ENCODE measurements at regions not wholly inside any gene's neighbourhood (a gene's known extent, or its start where the extent isn't known, plus 50 kb on each side); places are given as distances from the start of the nearest gene placed in this dataset.
A peak's percentile ranks its signal among the peaks of the same experiment; 100 is the strongest.

DNA sequence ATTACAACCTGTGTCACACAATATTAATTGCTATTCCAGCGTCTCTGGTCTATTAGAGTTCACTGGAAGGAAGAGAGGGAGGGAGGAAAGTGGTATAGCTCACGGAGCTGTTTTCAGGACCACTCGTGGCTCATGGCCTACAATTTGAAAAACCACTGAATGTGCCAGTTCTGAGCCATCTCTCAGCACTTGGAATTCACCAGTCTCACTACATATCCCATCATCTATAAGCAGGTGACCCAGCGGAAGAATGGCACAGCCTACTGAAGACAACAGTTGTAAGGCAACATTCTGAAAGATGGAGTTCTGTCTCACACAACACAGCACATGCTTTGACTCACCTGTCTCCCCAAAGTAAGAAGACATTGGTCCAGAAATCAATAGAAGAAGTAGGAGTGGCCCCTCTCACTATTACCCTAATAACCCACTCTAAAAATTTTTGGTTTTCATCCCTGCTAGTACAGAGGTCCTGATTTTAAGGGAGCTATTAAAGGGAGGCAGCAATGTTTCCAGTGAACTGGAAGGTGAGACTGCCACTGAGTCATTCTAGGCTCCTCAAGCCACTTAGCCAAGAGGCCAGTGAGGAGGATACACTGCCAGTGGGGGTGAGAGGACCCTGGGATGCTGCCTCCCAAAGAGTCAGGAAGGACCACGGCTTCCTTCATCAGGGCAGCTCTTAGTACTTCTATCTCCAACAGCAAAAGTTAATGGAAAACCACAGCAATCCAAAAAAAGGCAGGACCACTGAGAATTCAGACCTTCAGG is 50.0 kb upstream of the DOCK9 start:
- Mint-ChIP-seq H3K4me3 (peak overlapping the region in 1 of 2 donors; percentile 44), H3K27ac (peak overlapping the region; percentile 4 to 76), H3K9me3 (peaks cover 0 to 7% of the 10 kb centered on the region in 2 donors), H3K4me1 (peaks cover 82% of the 10 kb centered on the region), H3K27me3 (no peaks in the 10 kb centered on the region)
- ATAC-seq (no peak), DNase-seq (no peak)

DNA sequence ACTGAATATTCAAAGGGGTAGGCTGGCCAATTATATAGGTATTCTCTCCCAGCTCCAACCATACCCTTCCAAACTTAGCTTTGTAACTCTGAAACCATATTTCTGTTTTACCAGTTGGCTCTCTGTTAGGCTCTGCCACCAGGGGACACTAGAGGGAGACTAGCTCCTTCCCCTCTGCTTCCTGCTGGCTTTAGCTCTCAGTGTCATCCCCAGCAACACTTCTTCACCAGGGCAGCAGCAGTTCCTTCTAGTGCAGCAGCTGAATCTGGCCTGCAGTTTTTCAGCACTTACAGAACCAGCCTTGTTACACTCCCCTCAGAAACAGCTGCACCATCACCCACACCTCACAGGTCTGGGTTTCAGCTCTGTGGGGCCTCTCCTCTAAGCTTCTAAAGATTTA is 51.0 kb upstream of the DOCK9 start:
- DNase-seq (no peak), ATAC-seq (peak; percentile 41)
- H3K27me3 Mint-ChIP-seq: no peaks in the 10 kb centered on the region
- H3K27ac Mint-ChIP-seq: peak overlapping the region in 1 of 2 donors; percentile 91
- H3K9me3 Mint-ChIP-seq: peaks cover 0 to 7% of the 10 kb centered on the region in 2 donors
- H3K4me3 Mint-ChIP-seq: no peak overlapping the region
- peaks cover 77% of the 10 kb centered on the region for H3K4me1 Mint-ChIP-seq

DNA sequence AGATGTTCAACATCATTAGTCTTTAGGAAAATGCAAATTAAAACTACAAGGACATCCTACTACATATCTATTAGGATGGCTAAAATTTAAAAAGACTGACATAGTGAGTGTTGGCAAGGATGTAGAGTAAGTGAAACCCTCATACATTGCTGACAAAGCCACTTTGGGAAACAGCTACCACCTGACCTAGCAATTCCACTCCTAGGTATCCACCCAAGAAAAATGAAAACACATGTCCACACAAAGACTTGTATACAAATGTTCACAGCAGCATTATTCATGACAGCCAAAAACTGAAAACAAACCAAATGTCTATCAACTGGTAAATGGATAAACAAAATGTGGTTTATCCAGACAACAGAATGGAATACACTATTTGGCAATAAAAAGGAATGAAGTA is 51.7 kb upstream of the DOCK9 start:
- no peaks in the 10 kb centered on the region for H3K27me3 Mint-ChIP-seq
- peaks cover 0 to 7% of the 10 kb centered on the region in 2 donors for H3K9me3 Mint-ChIP-seq
- H3K4me3 Mint-ChIP-seq: no peak overlapping the region
- H3K27ac Mint-ChIP-seq: no peak overlapping the region
- ATAC-seq (no peak), DNase-seq (no peak)
- H3K4me1 Mint-ChIP-seq: peaks cover 75% of the 10 kb centered on the region

DNA sequence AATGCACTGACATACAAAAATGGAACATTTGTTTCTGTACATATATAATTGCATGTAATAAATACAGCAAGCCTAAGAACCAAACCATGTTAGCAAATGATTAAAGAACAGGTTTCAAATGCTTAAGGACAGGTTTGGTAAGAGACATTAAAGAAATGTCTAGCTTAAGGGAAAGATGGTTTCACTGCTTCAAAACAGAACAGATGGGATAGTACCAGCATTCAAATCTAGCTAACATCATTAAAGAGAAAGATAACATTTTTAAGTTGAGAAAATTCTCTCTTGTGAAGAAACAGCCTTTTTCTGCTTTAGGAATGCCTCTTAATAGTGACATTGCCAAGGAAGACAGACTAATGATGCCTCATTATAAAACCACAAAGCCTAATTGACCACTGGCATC is 52.5 kb upstream of the DOCK9 start:
- H3K9me3 Mint-ChIP-seq: peaks cover 2 to 11% of the 10 kb centered on the region in 2 donors
- no peak overlapping the region for H3K4me3 Mint-ChIP-seq
- H3K27ac Mint-ChIP-seq: no peak overlapping the region
- ATAC-seq (no peak), DNase-seq (no peak)
- peaks cover 68% of the 10 kb centered on the region for H3K4me1 Mint-ChIP-seq
- H3K27me3 Mint-ChIP-seq: no peaks in the 10 kb centered on the region

DNA sequence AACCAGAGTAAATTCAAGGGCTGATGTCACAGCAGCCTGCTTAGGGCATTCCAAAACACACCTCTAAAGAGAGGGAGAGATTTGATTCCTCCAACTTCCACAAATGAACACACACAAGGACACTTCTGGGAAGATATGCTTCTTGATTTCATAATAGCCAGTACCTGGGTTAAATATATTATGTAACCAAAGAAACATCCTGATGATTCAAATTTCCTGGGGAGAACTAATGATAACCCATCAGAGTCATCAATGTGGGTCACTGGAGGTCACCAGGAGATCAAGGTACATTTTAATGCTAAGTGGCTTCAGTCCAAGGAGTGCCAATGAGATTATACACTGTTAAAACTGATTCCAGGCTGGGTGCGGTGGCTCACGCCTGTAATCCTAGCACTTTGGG is 54.0 kb upstream of the DOCK9 start:
- DNase-seq (no peak), ATAC-seq (no peak)
- Mint-ChIP-seq H3K4me3 (no peak overlapping the region), H3K27ac (peak overlapping the region; percentile 22 to 27), H3K9me3 (peaks cover 3 to 14% of the 10 kb centered on the region in 2 donors), H3K4me1 (peaks cover 53% of the 10 kb centered on the region), H3K27me3 (no peaks in the 10 kb centered on the region)

DNA sequence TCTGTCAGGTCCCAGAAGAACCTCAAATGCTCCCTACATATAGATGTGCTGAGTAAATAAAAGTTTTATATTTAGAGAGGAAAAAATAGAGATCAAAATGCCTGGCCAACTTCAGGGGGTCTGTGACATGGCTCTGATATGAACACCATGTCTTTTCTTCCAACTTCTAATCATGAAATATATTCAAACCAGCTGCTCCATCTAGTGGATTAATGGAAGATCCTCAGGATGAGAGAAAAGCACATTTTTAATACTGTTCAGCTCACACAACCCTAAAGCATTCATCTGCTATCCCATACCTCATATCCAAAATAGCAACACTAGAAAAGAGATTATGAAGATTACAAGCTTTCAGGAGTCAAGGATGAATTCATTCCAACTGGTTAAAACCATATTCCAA is 56.0 kb upstream of the DOCK9 start:
- Mint-ChIP-seq H3K4me1 (peaks cover 33% of the 10 kb centered on the region), H3K27ac (no peak overlapping the region), H3K27me3 (no peaks in the 10 kb centered on the region), H3K9me3 (peaks cover 3 to 12% of the 10 kb centered on the region in 2 donors), H3K4me3 (no peak overlapping the region)
- DNase-seq (no peak), ATAC-seq (peak; percentile 83)

DNA sequence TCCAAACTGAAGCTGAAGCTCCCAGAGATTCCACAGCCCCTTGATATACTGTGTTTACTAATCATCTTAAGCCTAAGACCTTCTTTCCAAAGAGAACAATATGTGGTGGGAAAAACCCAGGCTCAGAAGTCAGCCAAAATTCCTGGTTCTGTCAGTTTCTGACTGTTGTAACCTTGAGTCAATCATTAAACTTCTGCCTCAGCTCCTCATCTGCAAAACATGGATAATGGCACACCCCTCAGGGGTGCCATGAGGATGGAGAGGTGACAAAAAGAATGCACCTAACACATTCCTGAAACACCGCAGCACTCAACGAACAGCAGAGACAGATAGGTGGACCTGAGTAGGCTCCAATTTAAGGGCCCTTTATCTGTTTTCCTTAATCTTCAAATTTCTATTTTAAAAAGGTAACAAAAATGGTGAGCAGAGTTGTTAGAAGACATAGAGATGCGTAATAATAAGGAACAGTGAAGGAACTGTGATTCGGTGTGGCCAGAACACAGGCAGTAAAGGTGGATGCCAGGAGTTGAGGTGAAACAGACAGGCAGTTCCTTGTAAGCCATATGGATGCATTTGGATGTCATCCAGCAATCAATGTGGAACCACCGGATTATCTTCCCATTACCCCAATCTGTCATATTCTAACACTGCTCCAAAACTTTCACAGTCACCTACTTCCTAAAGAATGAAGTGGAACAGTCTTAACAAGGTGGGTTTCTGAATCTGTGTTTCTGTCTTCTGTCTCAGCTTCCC is 56.6 kb upstream of the DOCK9 start:
- H3K9me3 Mint-ChIP-seq: peaks cover 3 to 7% of the 10 kb centered on the region in 2 donors
- H3K27ac Mint-ChIP-seq: no peak overlapping the region
- H3K27me3 Mint-ChIP-seq: no peaks in the 10 kb centered on the region
- H3K4me3 Mint-ChIP-seq: no peak overlapping the region
- DNase-seq: no peak
- ATAC-seq: no peak
- peaks cover 29% of the 10 kb centered on the region for H3K4me1 Mint-ChIP-seq

DNA sequence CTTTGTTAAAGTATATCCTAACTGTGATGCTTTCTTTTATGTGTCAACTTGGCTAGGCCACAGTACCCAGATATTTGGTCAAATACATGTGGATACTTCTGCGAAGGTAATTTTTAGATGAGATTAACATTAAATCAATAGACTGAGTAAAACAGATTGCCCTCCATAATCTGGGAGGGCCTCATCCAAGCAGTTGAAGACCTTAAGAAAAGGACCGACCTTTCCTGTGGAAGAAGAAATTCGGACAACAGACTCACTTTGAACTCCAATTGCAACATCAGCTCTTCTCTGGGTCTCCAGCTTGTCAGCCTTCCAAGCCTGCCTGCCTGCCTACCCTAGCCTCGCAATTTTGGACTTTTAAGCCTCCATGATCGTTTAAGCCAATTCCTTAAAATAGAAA is 57.9 kb upstream of the DOCK9 start:
- DNase-seq (no peak), ATAC-seq (no peak)
- H3K27me3 Mint-ChIP-seq: no peaks in the 10 kb centered on the region
- no peak overlapping the region for H3K27ac Mint-ChIP-seq
- H3K9me3 Mint-ChIP-seq: peaks cover 3 to 7% of the 10 kb centered on the region in 2 donors
- peaks cover 21% of the 10 kb centered on the region for H3K4me1 Mint-ChIP-seq
- H3K4me3 Mint-ChIP-seq: no peak overlapping the region

DNA sequence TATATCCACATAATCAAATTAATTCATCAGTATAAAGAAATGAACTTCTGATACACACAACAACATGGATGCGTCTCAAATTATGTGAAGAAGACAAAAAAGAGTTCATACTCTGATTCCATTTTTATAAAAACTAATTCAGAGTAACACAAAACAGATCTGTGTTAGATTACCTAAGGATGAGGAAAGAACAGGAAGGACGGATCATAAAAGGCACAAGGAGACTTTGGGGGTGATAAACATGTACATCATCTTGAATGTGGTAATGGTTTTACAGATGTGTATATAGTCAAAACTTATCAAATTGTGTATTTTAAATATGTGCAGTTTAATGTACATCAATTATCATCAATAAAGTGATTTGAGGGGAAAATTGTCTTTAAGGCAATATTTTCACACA is 59.9 kb upstream of the DOCK9 start:
- no peak for DNase-seq
- H3K27me3 Mint-ChIP-seq: no peaks in the 10 kb centered on the region
- ATAC-seq: no peak
- H3K9me3 Mint-ChIP-seq: peaks cover 3 to 7% of the 10 kb centered on the region in 2 donors
- no peak overlapping the region for H3K27ac Mint-ChIP-seq
- H3K4me3 Mint-ChIP-seq: no peak overlapping the region
- peaks cover 36% of the 10 kb centered on the region for H3K4me1 Mint-ChIP-seq

DNA sequence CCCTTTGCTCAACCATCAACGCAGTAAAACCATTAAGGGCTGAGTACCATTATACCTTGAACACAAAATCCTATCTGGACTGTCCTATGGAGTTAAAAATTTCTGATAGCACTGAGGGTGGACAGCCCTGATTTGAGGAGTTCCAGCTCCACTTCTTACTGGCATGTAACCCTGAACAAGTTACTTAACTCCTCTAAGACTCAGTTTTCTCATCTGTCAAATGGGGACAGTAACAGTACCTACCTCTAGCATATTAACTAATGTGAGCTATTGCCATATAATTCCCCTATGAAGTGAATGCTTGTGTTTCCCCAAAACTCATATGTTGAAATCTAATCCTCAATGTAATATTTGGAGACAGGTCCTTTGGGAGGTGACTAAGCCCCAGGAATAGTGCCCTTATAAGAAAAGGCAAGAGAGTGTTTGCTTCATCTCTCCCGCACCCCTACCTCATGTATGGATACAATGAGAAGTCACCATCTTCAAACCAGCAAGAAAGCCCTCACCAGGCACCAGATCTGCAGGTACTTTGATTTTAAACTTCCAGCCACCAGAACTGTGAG is 61.9 kb upstream of the DOCK9 start:
- no peak for ATAC-seq
- Mint-ChIP-seq H3K4me1 (peaks cover 44% of the 10 kb centered on the region), H3K27me3 (no peaks in the 10 kb centered on the region), H3K27ac (no peak overlapping the region), H3K4me3 (no peak overlapping the region), H3K9me3 (peaks cover 3 to 7% of the 10 kb centered on the region in 2 donors)
- DNase-seq: no peak

DNA sequence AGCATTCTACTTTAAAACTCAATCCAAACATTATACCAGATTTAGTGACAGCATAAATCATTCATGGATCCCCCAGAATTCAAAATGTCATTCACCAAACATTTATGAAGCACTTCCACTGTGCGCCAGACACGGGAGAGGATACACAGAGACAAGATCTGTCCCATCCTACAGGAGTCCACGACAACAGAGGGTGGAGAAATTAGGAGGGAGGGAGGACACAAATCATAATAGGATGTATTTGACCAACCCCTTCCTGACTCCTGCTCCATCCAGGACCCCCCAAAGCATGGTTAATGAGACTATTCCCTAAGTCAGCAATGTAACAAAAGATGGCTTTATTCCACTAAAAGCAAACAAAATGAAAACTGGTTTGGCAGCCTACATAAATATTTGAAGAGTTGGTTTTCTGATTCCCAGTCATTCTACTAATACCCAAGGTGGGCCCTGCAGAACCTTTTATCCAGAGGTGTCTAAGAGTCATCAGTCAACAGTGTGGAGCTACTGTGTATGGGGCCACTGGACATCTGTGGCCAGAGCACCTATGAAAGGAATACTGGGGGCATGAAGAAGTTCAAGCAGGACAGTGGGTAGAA is 62.8 kb upstream of the DOCK9 start:
- Mint-ChIP-seq H3K27me3 (no peaks in the 10 kb centered on the region), H3K27ac (peak overlapping the region in 1 of 2 donors; percentile 26), H3K4me3 (no peak overlapping the region), H3K4me1 (peaks cover 53% of the 10 kb centered on the region), H3K9me3 (peaks cover 0 to under 1% of the 10 kb centered on the region in 2 donors)
- ATAC-seq (no peak), DNase-seq (no peak)

DNA sequence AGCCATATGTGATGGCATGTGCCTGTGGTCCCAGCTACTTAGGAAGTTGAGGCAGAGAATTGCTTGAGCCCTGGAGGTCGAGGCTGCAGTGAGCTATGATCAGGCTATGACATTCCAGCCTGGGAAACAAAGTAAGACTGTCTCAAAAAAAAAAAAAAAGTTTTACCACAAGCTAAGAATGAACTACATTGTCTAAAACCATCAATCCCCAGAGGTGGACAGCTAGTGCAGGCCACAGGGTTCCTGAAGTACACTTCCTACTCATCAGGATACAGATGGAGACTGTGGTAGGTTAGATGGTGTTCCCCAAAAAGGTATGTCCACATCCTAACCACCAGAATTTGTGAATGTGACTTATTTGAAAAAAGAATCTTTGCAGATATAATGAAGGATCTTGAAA is 63.5 kb upstream of the DOCK9 start:
- no peak overlapping the region for H3K4me3 Mint-ChIP-seq

DNA sequence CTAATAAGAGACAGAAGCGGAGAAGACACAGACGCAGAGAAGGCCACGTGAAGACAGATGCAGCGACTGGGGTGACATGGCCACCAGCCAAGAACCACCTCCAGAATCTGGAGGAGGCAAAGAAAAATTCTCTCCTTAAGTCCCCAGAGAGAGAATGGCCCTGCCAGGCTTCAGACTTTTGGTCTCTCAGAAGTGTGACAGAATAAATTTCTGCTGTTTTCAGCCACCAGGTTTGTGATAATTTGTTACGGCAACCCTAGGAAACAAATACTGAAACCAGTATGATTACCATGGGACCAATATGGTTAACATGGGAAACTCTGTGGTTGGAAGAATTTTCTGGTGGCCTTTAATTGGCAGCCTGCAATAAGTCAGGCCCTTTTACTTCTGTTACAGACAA is 63.9 kb upstream of the DOCK9 start:
- no peak overlapping the region for H3K4me3 Mint-ChIP-seq
- H3K4me1 Mint-ChIP-seq: peaks cover 64% of the 10 kb centered on the region

More for the DNA sequence above, 63.5 kb upstream of the DOCK9 start:
- Mint-ChIP-seq H3K9me3 (no peaks in the 10 kb centered on the region), H3K27ac (peak overlapping the region in 1 of 2 donors; percentile 1), H3K4me1 (peaks cover 60% of the 10 kb centered on the region), H3K27me3 (no peaks in the 10 kb centered on the region)
- DNase-seq: no peak
- ATAC-seq: no peak

DNA sequence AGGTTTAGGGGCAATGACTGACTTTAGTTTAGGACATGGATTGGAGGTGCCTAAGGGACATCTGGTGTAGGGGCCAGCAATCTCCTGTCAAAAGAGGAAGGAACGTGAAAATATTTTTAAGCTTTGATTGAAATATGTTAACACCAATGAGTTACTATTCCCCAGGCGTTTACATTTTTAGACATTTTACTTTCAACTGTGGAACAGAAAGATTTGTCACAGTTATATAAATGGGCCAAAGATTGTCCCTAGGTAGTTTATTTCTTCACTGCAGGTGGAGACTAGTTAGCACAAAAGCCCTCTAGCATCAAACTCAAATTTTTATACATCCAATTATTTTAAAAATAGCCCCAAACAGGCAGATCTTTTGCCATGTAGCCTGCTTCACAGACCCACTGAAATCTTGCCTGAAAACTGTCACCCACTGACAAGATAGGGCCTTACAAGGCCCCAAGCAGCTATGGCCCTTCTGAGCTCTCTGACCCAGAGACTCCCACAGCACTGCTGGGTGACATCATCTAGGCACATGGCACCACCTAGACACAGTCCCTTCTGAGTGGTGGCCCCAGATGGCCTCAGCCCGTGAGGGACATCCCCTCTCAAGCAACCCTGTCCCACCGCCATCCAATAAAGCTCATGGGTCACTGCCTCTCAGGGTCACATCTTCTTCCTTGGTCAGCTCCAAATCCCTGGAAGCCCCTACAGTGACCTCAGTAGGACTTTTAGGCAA is 64.8 kb upstream of the DOCK9 start:
- ATAC-seq (no peak), DNase-seq (no peak)
- Mint-ChIP-seq H3K4me3 (peak overlapping the region in 1 of 2 donors; percentile 50), H3K9me3 (no peaks in the 10 kb centered on the region), H3K27ac (peak overlapping the region in 1 of 2 donors; percentile 38), H3K27me3 (no peaks in the 10 kb centered on the region), H3K4me1 (peaks cover 73% of the 10 kb centered on the region)

More for the DNA sequence above, 63.9 kb upstream of the DOCK9 start:
- H3K27ac Mint-ChIP-seq: peak overlapping the region in 1 of 2 donors; percentile 1
- peak; percentile 44 for ATAC-seq
- no peaks in the 10 kb centered on the region for H3K9me3 Mint-ChIP-seq
- peak in 1 of 2 donors; percentile 42 for DNase-seq
- H3K27me3 Mint-ChIP-seq: no peaks in the 10 kb centered on the region

DNA sequence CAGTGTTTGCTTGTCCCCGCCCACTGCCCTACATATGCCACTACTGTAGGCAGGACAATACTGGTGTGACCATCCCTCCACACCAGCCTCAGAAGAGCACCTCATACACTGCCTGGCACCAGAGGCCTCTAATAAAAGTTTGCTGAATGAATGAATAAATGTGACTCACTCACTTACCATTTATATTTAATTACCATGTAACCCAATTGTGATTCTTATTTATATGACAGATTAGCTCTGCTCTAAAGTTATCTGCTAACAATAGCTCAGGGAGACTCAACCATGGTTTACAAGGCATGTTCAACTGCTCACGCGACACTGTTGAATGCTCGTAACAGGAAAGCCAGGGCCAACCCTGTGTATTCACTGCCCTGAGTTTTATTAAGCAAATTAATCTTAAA is 66.0 kb upstream of the DOCK9 start:
- Mint-ChIP-seq H3K27ac (no peak overlapping the region), H3K4me1 (peaks cover 85% of the 10 kb centered on the region)
- ATAC-seq: no peak

More for the DNA sequence above, 66.0 kb upstream of the DOCK9 start:
- H3K27me3 Mint-ChIP-seq: no peaks in the 10 kb centered on the region
- no peak overlapping the region for H3K4me3 Mint-ChIP-seq
- no peaks in the 10 kb centered on the region for H3K9me3 Mint-ChIP-seq
- no peak for DNase-seq
